ENCODE measurements at regions not wholly inside any gene's neighbourhood (a gene's known extent, or its start where the extent isn't known, plus 50 kb on each side); places are given as distances from the start of the nearest gene placed in this dataset.
"Not testable (repeated sequence)": the region's sequence is repeated elsewhere in the genome, so short reads cannot be mapped to it uniquely, and the experiment has no call there.

DNA sequence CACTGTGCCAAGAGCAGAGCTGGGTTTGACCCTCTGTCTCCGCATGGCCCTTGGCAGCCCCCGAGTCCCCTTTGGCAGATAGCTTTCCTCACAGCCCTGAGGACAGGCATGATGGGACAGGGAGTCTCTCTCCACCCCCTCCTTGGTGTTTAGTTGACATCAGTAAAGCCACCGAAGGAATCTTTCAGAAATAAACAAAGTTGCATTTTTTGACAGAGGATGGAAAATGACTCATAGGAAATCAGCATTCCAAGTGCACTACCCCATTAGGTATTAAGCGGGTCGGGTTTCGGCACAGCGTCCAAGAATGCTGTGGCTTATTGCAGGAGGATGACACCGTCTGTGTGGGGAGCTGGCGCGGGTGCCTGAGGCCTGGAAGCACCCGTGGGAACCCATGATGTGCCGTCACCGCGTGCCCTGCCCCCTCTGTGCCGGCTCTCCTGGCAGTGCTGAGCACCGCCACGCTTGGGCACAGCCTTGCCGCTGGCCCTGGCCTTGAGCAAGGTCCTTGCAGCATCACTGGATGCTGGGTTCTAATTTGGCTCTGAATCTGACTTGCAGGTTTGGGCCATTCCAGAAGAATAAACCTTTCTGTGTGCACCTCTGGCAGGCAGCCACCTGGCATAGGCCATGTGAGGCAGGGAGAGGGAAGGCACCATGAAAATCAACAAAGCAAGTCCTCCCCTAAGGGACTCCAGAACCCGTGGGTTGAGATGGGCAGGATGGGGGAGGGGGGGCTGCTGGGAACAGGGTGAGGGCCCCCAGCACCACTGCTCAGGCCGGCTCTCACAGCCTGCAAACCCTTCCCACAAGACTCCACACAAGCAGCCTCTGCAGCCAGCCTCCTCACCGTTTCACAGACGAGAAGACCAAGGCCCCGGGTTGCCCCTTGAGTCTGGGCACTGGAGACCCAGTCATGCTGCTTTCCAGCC lies 50.5 kb upstream of the ZNF469 start:
- peaks cover 0 to 14% (median 8%) of the 10 kb centered on the region in 3 donors for H3K4me1 ChIP-seq
- ATAC-seq = peak; percentile 81
- H3K27me3 ChIP-seq = peaks cover 8% of the 10 kb centered on the region
- WGBS, 2 donors (ENCODE audit: low coverage in 1 of 2) = 31% methylated on average over 7 to 8 of the region's 23 CpGs
- TF ChIP-seq POLR2A (IDR thresholded peaks at IDR 0.05) (no peak), POLR2AphosphoS5 (IDR thresholded peaks at IDR 0.05) (peak; percentile 59)
- no peak overlapping the region for H3K4me3 ChIP-seq
- no peaks in the 10 kb centered on the region for H3K36me3 ChIP-seq
- H3K27ac ChIP-seq = peak overlapping the region in 2 of 4 donors; percentile 55 to 62
- no peaks in the 10 kb centered on the region for H3K9me3 ChIP-seq

- H3K4me1 ChIP-seq = peaks cover 0 to 14% (median 8%) of the 10 kb centered on the region in 3 donors
- not testable (repeated sequence) for H3K36me3 ChIP-seq, H3K9me3 ChIP-seq, ATAC-seq, H3K4me3 ChIP-seq
- whole genome bisulfite sequencing, 2 donors (ENCODE audit: low coverage in 1 of 2) = 55% methylated on average over 5 of the region's 33 CpGs; no CpG with 5 or more reads in 1 of the 2 donors
- peak overlapping the region in 2 of 4 donors; percentile 55 to 62 for H3K27ac ChIP-seq
- H3K27me3 ChIP-seq = peaks cover 12% of the 10 kb centered on the region
These were observed 49.6 kb upstream of the ZNF469 start for GRCh38 chr16:88332921-88333825.
